Activated naive CD4-positive, alpha-beta T cell (primary cell): ENCODE measurements at regions not wholly inside any gene's neighbourhood (a gene's known extent, or its start where the extent isn't known, plus 50 kb on each side); places are given as distances from the start of the nearest gene placed in this dataset.

Experiments
- DNase-seq, 4 experiments: peaks; one replicate each; lab custom pipeline; 2025; lab: John Stamatoyannopoulos, UW

- no peak for DNase-seq
Measured at GRCh38 chr3:194738254-194739093, 52.8 kb downstream of the FAM43A start.

- DNase-seq = no peak
Measured at GRCh38 chr3:194739498-194740284, 54.0 kb downstream of the FAM43A start.

GRCh38 chr3:194740859-194741491 is 55.3 kb downstream of the FAM43A start:
- no peak for DNase-seq

GRCh38 chr3:194741916-194742315 is 56.2 kb downstream of the FAM43A start:
- DNase-seq = no peak

GRCh38 chr3:194744826-194745225 is 59.1 kb downstream of the FAM43A start:
- DNase-seq = no peak

- DNase-seq = no peak
Measured at GRCh38 chr3:194745422-194746184, 59.9 kb downstream of the FAM43A start.

- no peak for DNase-seq
Measured at GRCh38 chr3:194748225-194748624, 62.5 kb downstream of the FAM43A start.

GRCh38 chr3:194749631-194750490 is 64.2 kb downstream of the FAM43A start:
- DNase-seq = no peak

GRCh38 chr3:194750491-194750828 is 64.8 kb downstream of the FAM43A start:
- no peak for DNase-seq

- DNase-seq = no peak
Measured at GRCh38 chr3:194755671-194756459, 70.2 kb downstream of the FAM43A start.

GRCh38 chr3:194756460-194756779 is 70.7 kb downstream of the FAM43A start:
- no peak for DNase-seq

- DNase-seq = no peak
Measured at GRCh38 chr3:194756791-194757325, 71.2 kb downstream of the FAM43A start.

GRCh38 chr3:194757647-194758061 is 72.0 kb downstream of the FAM43A start:
- no peak for DNase-seq

- no peak for DNase-seq
Measured at GRCh38 chr3:194758716-194759115, 73.0 kb downstream of the FAM43A start.

GRCh38 chr3:194760494-194761137 is 74.9 kb downstream of the FAM43A start:
- DNase-seq = no peak

- no peak for DNase-seq
Measured at GRCh38 chr3:194761384-194761783, 75.7 kb downstream of the FAM43A start.

- no peak for DNase-seq
Measured at GRCh38 chr3:194766845-194767244, 81.2 kb downstream of the FAM43A start.

GRCh38 chr3:194767446-194768207 is 81.9 kb downstream of the FAM43A start:
- no peak for DNase-seq

GRCh38 chr3:194768586-194768985 is 82.9 kb downstream of the FAM43A start:
- no peak for DNase-seq
